ENCODE measurements at regions not wholly inside any gene's neighbourhood (a gene's known extent, or its start where the extent isn't known, plus 50 kb on each side); places are given as distances from the start of the nearest gene placed in this dataset.

DNA sequence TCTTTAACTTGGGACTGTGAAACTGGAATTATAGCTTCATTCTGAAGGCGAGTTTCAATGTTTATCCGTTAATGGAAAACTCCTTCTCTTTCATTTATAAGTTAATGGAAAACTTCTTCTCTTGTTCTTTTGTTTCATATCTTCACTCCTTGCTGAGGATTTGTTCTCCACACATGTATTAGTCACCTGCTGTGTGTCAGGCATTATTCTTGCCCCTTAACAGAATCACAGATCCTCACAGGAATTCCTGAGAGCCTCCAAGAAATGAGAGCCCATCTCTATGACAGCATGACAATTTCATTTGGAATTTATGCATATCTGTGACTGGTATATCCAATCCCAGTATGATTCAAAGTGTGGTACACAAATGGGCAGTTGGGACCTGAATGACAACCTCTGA, 545.8 kb downstream of the BCL11A start:
- TF ChIP-seq, protein P1, sequence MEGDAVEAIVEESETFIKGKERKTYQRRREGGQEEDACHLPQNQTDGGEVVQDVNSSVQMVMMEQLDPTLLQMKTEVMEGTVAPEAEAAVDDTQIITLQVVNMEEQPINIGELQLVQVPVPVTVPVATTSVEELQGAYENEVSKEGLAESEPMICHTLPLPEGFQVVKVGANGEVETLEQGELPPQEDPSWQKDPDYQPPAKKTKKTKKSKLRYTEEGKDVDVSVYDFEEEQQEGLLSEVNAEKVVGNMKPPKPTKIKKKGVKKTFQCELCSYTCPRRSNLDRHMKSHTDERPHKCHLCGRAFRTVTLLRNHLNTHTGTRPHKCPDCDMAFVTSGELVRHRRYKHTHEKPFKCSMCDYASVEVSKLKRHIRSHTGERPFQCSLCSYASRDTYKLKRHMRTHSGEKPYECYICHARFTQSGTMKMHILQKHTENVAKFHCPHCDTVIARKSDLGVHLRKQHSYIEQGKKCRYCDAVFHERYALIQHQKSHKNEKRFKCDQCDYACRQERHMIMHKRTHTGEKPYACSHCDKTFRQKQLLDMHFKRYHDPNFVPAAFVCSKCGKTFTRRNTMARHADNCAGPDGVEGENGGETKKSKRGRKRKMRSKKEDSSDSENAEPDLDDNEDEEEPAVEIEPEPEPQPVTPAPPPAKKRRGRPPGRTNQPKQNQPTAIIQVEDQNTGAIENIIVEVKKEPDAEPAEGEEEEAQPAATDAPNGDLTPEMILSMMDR (IDR thresholded peaks at IDR 0.05) = no peak
- DNase-seq (no peak), ATAC-seq (ENCODE audit: poor library complexity) (no peak)
- no peaks in the 10 kb centered on the region for H3K9me3 Mint-ChIP-seq
- no peaks in the 10 kb centered on the region for H3K27me3 ChIP-seq (ENCODE audit: control insufficient read depth in 1 of 2, insufficient read depth in 2 of 2, low read length in 2 of 2)
- no peaks in the 10 kb centered on the region for H3K9me3 ChIP-seq (ENCODE audit: control insufficient read depth in 1 of 2, insufficient read depth in 1 of 2, low read length in 2 of 2)
- no peak overlapping the region for H3K27ac ChIP-seq (ENCODE audit: low read depth in 1 of 2, low read length in 2 of 2)
- no peaks in the 10 kb centered on the region for H3K36me3 ChIP-seq (ENCODE audit: insufficient read depth, low read length)
- POLR2A ChIA-PET = no interaction called here
- no peak overlapping the region for H3K27ac Mint-ChIP-seq
- no peak overlapping the region for H3K4me3 ChIP-seq (ENCODE audit: low read length)
- no peak overlapping the region for H3K4me3 Mint-ChIP-seq
- H3K4me1 Mint-ChIP-seq (ENCODE audit: low read depth) = no peaks in the 10 kb centered on the region
- H3K4me1 ChIP-seq (ENCODE audit: insufficient read depth, low read length) = no peaks in the 10 kb centered on the region
- intact Hi-C loops (cut with DNase I, micrococcal nuclease) = no loop called here
- no peaks in the 10 kb centered on the region for H3K27me3 Mint-ChIP-seq
- CTCF ChIA-PET = no interaction called here
- H3K36me3 Mint-ChIP-seq (ENCODE audit: low read depth) = no peaks in the 10 kb centered on the region

DNA sequence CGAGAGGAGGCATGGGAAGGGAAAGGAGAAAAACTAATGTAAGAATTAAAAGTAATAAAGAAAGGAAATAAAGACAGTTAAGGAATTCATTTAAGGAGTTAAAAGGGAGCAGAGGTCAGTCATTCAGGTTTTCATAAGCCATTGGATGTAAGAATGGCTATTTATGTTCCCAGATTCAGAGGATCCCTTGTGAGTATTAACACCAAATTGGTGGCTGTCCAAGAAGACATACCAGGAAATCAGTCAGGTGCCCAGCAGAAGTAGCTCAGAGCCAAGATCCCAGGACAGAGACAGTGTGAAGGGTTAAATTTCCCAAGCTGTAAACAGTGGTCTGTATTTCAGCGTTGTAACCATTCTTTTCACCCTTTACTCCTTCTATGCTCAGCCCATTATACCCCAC, 550.4 kb downstream of the BCL11A start:
- Histone ChIP-seq H3K4me1 (ENCODE audit: insufficient read depth, low read length) (no peaks in the 10 kb centered on the region), H3K9me3 (ENCODE audit: control insufficient read depth in 1 of 2, insufficient read depth in 1 of 2, low read length in 2 of 2) (no peaks in the 10 kb centered on the region), H3K27ac (ENCODE audit: low read depth in 1 of 2, low read length in 2 of 2) (no peak overlapping the region), H3K27me3 (ENCODE audit: control insufficient read depth in 1 of 2, insufficient read depth in 2 of 2, low read length in 2 of 2) (no peaks in the 10 kb centered on the region), H3K36me3 (ENCODE audit: insufficient read depth, low read length) (no peaks in the 10 kb centered on the region), H3K4me3 (ENCODE audit: low read length) (no peak overlapping the region)
- no peaks in the 10 kb centered on the region for H3K4me1 Mint-ChIP-seq (ENCODE audit: low read depth)
- no peak overlapping the region for H3K27ac Mint-ChIP-seq
- DNase-seq = no peak
- intact Hi-C loops (cut with DNase I, micrococcal nuclease) = no loop called here
- POLR2A ChIA-PET = no interaction called here
- ATAC-seq (ENCODE audit: poor library complexity) = no peak
- CTCF ChIA-PET = no interaction called here
- no peak overlapping the region for H3K4me3 Mint-ChIP-seq
- H3K9me3 Mint-ChIP-seq = no peaks in the 10 kb centered on the region
- H3K27me3 Mint-ChIP-seq = no peaks in the 10 kb centered on the region
- TF ChIP-seq, protein P1 (IDR thresholded peaks at IDR 0.05) = no peak
- no peaks in the 10 kb centered on the region for H3K36me3 Mint-ChIP-seq (ENCODE audit: low read depth)

GRCh38 chr2:60002183-60002867, 551.1 kb downstream of the BCL11A start:
- DNase-seq (no peak), ATAC-seq (ENCODE audit: poor library complexity) (no peak)
- H3K4me3 ChIP-seq (ENCODE audit: low read length) = no peak overlapping the region
- H3K36me3 ChIP-seq (ENCODE audit: insufficient read depth, low read length) = no peaks in the 10 kb centered on the region
- ChIA-PET POLR2A (no interaction called here), CTCF (no interaction called here)
- TF ChIP-seq, protein P1 (IDR thresholded peaks at IDR 0.05) = no peak
- no peaks in the 10 kb centered on the region for H3K4me1 ChIP-seq (ENCODE audit: insufficient read depth, low read length)
- H3K36me3 Mint-ChIP-seq (ENCODE audit: low read depth) = no peaks in the 10 kb centered on the region
- no peaks in the 10 kb centered on the region for H3K27me3 ChIP-seq (ENCODE audit: control insufficient read depth in 1 of 2, insufficient read depth in 2 of 2, low read length in 2 of 2)
- no peak overlapping the region for H3K4me3 Mint-ChIP-seq
- no peaks in the 10 kb centered on the region for H3K9me3 ChIP-seq (ENCODE audit: control insufficient read depth in 1 of 2, insufficient read depth in 1 of 2, low read length in 2 of 2)
- H3K27ac ChIP-seq (ENCODE audit: low read depth in 1 of 2, low read length in 2 of 2) = no peak overlapping the region
- H3K27me3 Mint-ChIP-seq = no peaks in the 10 kb centered on the region
- no peak overlapping the region for H3K27ac Mint-ChIP-seq
- intact Hi-C loops (cut with DNase I, micrococcal nuclease) = no loop called here
- H3K9me3 Mint-ChIP-seq = no peaks in the 10 kb centered on the region
- no peaks in the 10 kb centered on the region for H3K4me1 Mint-ChIP-seq (ENCODE audit: low read depth)

Data from CD4-positive, alpha-beta T cell (primary cell).